IPS-NIHi7 (cell line): ENCODE measurements at regions not wholly inside any gene's neighbourhood (a gene's known extent, or its start where the extent isn't known, plus 50 kb on each side); places are given as distances from the start of the nearest gene placed in this dataset.
"Not testable (repeated sequence)": the region's sequence is repeated elsewhere in the genome, so short reads cannot be mapped to it uniquely, and the experiment has no call there.

Experiments used
- DNase-seq: peaks from one replicate; pipeline ENCODE4 v3.0.0; 2012; ENCODE audit warnings: mixed read lengths; ENCODE audit errors: extremely low spot score

GRCh38 chr4:34972189-34972588 is 1272.1 kb downstream of the ARAP2 start:
- no peak for DNase-seq

GRCh38 chr4:34973650-34974312 is 1270.5 kb downstream of the ARAP2 start:
- DNase-seq, result no peak

- DNase-seq, result no peak
Observed at GRCh38 chr4:34974313-34974680, 1270.0 kb downstream of the ARAP2 start.

GRCh38 chr4:35021222-35021621 is 1223.1 kb downstream of the ARAP2 start:
- DNase-seq, result not testable (repeated sequence)

GRCh38 chr4:35025152-35025834 is 1219.0 kb downstream of the ARAP2 start:
- no peak for DNase-seq

- no peak for DNase-seq
Observed at GRCh38 chr4:35038079-35038805, 1206.1 kb downstream of the ARAP2 start.

GRCh38 chr4:35038845-35039244 is 1205.5 kb downstream of the ARAP2 start:
- no peak for DNase-seq

GRCh38 chr4:35052546-35052945 is 1191.8 kb downstream of the ARAP2 start:
- DNase-seq, result no peak

GRCh38 chr4:35063031-35063570 is 1181.2 kb downstream of the ARAP2 start:
- DNase-seq, result no peak

GRCh38 chr4:35066406-35066805 is 1177.9 kb downstream of the ARAP2 start:
- no peak for DNase-seq

- DNase-seq, result no peak
Observed at GRCh38 chr4:35080799-35081198, 1163.5 kb downstream of the ARAP2 start.

- DNase-seq, result no peak
Observed at GRCh38 chr4:35087218-35087617, 1157.1 kb downstream of the ARAP2 start.

GRCh38 chr4:35100932-35101331 is 1143.4 kb downstream of the ARAP2 start:
- no peak for DNase-seq

GRCh38 chr4:35102066-35102465 is 1142.2 kb downstream of the ARAP2 start:
- DNase-seq, result no peak

GRCh38 chr4:35105486-35105885 is 1138.8 kb downstream of the ARAP2 start:
- DNase-seq, result no peak

GRCh38 chr4:35106091-35106734 is 1138.1 kb downstream of the ARAP2 start:
- DNase-seq, result no peak

GRCh38 chr4:35124106-35124505 is 1120.2 kb downstream of the ARAP2 start:
- no peak for DNase-seq

- DNase-seq, result no peak
Observed at GRCh38 chr4:35125995-35126712, 1118.2 kb downstream of the ARAP2 start.

- no peak for DNase-seq
Observed at GRCh38 chr4:35138449-35138848, 1105.9 kb downstream of the ARAP2 start.

GRCh38 chr4:35147761-35148160 is 1096.6 kb downstream of the ARAP2 start:
- DNase-seq, result no peak

GRCh38 chr4:35151816-35152572 is 1092.3 kb downstream of the ARAP2 start:
- DNase-seq, result peak; percentile 6
